GM18507 (cell line): ENCODE measurements at regions not wholly inside any gene's neighbourhood (a gene's known extent, or its start where the extent isn't known, plus 50 kb on each side); places are given as distances from the start of the nearest gene placed in this dataset.

Experiments
- DNase-seq: peaks from one replicate; pipeline ENCODE4 v3.0.0; 2011; ENCODE audit warnings: low read depth; ENCODE audit not compliant: insufficient read length; ENCODE audit errors: extremely low spot score
- FAIRE-seq: peaks from 2 replicates; lab custom pipeline; 2011; peaks lifted over from hg19 to GRCh38; lab: Jason Lieb, UNC

DNA sequence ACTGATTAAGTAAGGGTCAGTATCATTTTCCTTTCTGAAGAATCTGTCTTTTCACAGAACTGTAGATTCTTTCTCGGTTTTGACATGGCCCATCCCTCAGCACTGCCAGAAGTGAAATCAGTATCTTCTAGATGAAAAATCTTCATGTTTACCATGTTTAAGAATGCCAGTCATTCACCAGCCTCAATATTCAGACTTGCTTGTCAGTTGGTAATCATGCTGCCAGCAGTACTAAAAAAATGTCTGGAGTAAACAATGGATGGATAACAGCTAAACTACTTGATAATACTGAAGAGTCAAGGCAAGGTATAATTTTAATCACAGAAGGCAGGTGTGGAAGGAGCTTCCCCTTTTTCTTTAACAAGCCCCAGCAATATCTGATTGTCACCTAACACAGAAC lies 306.8 kb upstream of the DMAC1 start:
- no peak for DNase-seq
- no peak for FAIRE-seq

DNA sequence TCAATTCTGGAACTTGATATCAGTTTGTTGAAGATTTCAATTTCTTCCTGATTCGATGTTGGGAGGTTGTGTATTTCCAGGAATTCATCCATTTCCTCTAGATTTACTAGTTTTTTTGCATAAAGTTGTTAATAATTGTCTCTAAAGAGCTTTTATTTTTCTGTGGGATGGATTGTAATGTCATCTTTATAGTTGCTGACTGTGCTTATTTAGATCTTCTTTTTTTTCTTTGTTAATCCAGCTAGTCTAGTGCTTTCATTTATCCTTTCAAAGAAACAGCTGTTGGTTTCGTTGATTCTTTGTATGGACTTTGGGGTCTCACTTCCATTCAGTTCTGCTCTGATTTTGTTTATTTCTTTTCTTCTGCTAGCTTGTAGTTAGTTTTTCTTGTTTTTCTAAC lies 302.0 kb upstream of the DMAC1 start:
- no peak for DNase-seq
- FAIRE-seq, result no peak

DNA sequence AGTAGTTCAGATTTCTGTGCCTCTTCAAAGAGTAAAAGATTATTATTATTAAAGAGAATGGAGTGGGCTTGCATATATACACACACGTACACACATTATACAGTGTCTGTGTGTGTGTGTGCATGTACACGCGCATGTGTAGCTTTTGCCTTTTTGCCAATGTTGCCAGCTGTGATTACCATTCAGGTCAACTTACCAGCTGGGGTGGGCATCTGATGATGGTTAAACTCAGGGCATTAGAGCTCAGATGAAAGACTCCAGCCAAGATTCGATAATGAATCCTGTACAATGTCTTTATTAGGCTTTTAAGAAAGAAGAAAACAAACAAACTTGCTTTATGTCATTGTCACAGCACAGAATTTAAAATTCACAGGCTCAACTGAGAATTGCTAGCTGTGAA lies 296.5 kb upstream of the DMAC1 start:
- FAIRE-seq (no peak), DNase-seq (no peak)

DNA sequence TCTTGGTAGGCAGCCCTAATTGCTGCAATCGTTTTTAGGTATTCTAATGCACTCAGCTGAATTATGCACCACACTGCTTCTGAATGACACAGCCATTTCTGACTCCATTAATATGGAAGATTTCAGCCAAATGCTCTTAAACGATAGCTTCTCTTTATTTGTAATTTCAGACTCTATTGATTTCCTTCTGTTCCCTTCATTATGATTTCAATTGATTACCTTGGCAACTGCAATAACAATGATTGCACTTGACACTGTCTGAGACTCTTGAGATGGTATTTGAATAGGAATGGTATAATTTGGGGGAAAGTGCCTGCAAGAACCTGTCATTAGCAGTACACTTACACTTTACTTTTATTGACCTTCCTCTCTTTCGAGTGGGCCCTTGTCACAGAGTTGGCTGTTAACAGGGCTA lies 296.1 kb upstream of the DMAC1 start:
- FAIRE-seq (no peak), DNase-seq (no peak)

DNA sequence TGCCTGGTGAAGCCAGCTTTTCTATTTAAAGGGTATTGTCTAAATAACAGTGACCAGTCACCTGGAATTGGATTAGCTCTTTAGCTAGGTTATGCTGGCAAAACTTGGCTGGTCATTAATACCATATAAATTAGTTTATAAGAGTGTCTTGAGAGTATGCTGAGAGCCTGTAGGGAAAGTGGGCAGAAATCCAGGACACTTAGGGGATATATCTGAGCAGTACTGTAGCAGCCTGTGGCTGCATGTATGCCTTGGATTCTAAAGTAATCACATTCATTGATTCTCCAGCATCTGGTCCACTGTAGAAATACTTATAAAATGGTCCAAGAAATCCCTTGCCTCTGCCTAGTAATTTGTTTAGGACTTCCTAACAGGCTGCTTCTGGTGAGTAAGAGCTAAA lies 288.9 kb upstream of the DMAC1 start:
- DNase-seq (no peak), FAIRE-seq (no peak)

DNA sequence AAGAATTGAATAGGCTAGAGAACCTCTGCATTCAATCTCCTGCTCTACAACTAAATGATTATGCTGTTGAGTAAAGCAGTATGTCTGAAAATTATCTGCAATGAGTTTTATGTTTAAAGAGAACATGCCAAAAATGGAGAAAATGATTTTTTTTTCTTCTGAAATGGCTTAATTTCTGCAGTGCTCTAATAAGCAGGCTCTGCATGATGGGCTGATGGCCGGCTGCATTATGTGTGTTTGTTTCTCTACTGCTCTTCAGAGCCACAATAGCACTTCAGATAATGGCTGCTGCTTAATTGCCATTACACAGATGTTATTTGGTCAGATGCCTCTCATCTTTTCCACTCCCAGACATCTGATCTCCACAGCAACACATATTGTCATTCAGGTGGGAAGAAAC lies 286.4 kb upstream of the DMAC1 start:
- no peak for DNase-seq
- no peak for FAIRE-seq

DNA sequence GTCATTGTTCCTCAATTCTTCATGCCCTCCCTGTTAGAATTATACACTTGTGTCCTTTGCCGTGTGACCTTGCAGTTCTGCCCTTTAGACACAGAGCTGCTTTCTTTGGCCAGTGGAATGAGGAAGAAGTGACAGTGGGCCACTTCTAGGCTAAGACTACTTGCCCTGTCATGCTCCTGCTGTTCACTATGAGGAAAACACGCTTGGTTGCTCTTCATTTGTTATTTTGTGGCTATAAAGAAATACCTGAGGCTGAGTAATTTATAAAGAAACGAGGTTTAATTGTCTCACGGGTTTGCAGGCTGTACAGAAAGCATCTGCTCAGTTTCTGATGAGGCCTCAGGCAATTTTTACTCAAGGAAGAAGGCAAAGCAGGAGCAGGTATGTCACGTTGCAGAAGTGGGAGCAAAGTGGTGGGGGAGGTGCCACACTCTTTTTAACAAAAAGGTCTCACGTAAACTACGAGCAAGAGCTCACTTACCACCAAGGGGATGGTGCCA lies 279.1 kb upstream of the DMAC1 start:
- DNase-seq (no peak), FAIRE-seq (no peak)

DNA sequence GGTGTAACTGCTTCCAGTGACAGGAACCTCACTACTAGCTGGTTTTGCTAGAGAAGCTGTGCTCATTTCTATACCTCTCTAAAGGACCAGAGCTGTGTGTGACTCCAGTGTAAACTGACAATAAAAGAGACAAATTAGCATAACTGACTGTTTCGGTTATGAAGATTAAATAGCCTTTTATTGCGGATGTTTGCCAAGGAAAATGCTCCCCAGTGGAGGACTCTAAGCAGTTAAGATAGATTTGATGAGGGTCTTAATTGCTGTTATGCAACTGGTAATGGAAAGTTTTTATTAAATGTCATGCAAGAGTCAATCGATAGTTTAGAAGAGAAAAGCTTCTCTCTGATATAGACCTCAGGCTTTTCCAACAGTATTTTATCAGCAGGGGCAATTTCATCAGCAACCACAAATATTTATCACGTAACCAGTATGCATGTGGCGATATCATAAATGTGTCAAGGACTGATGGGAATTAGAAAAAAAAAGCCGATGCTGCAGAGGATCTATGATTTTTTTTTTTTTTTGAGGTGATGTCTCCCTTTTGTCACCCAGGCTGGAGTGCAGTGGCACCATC lies 275.2 kb upstream of the DMAC1 start:
- DNase-seq (no peak), FAIRE-seq (no peak)

DNA sequence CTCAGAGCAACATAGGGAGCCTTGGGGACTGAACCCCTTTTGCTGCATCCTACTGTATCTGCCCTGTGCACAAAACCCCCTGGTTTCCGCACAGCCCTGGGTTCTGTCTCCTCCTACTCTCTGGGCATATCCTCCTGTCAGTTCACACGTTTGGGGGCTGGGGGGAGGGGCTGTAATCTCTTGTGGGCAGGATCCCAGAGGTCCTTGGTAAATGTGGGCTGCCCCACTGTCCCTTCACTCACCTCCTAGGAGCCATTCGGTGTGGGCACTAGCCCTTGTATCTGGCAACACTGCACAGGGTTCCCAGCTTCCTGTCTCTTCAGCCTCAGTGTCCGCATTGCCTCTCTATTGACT lies 271.8 kb upstream of the DMAC1 start:
- DNase-seq, result no peak
- FAIRE-seq, result no peak

DNA sequence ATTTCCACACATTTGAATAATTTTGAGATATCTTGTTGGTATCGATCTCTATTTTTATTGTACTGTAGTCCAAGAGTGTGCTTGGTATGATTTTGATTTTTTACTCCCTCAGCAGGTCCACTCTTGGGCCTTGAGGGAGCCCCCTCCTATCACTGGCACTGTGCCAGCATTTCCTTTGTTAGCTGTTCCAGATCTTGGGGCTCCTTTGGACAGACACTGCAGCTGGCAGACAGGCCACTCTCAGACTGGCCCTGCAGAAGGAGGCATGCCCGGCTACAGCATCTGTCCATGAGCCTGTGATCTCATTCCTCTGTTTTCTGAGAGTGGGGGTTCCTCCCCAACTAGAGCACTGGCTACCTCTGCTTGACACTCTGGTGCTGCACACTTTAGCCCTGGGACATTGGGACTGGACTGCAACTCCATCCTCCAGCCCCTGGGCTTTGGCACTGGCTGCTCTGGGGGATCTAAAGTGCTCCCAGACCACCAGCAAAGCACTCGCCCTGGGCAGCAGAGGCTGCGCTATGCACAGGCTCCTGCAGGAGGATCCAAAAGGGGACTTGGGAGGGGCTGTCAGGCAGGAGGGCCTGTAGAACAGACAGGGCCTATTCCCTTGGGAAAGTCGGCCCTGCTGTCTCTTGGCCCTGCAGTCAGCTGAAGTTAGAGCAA lies 271.3 kb upstream of the DMAC1 start:
- DNase-seq, result no peak
- FAIRE-seq, result no peak

DNA sequence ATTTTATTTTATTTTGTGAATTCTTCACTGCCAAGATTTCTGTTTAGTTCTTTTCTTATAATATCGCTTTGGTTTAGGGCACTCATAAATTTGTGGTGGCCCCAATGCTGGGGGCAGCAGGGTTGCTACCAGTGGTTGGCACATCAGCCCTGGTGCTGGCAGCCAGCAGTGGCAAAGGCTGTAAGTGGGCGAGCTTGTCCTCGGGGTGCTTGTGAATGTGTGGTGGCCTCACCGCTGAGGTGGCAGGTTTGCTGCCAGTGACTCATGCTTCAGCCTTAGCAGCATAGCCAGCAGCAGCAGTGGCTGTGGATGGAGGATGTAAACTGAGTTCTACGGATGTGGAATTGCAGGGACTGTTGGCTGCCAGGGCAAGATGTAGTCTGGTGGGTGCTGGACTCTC lies 262.9 kb upstream of the DMAC1 start:
- FAIRE-seq (no peak), DNase-seq (no peak)

DNA sequence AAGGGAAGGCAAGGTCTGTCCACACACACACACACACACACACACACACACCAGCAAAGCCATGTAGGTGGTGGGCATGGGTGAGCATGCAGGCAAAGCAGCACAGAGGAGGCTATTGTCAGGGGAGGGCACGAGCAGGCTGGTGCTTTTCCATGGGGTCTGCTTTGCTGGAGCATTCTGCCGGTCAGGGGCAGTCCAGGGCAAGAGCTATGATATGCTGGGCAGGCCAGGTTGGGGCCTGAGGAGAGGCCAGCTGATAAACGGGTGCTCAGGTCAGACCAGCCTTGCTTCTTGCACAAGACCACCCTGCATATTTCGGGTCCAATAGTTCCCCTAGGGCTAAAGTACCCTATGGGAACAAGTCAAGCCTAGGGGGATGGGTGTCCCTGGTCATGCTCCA lies 253.9 kb upstream of the DMAC1 start:
- no peak for DNase-seq
- FAIRE-seq, result no peak

DNA sequence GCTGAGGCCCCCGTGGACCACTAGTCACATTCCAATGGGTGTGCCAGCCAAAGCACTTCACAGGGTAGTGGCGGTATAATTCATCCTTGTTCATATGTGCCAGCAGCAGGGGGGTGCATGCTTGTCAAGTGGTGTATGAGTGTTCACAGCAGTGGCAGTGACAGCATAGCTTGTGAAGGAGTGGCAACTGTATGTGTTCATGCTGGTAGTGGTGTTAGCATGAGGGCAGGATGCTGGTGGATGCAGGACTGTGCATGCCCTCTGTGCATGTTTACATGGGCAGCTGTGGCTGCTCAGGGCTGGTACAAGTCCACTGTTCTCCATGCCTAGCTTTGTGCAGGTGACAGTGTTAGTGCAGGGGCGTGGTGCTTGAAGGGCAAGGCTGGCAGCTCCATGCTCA lies 253.4 kb upstream of the DMAC1 start:
- FAIRE-seq (no peak), DNase-seq (no peak)

DNA sequence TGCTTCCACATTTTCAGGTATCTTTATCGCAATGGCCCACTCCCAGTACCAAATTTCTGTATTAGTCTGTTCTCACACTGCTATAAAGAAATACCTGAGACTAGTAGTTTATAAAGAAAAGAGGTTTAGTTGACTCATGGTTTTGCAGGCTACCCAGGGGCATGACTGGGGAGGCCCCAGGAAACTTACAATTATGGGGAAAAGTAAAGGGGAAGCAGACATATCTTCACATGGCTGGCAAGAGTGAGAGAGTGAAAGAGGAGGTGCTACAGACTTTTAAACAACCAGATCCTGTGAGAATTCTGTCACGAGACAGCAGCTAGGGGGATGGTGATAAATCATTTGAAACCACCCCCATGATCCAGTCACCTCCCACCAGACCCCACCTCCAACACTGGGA lies 238.2 kb upstream of the DMAC1 start:
- FAIRE-seq (no peak), DNase-seq (no peak)

DNA sequence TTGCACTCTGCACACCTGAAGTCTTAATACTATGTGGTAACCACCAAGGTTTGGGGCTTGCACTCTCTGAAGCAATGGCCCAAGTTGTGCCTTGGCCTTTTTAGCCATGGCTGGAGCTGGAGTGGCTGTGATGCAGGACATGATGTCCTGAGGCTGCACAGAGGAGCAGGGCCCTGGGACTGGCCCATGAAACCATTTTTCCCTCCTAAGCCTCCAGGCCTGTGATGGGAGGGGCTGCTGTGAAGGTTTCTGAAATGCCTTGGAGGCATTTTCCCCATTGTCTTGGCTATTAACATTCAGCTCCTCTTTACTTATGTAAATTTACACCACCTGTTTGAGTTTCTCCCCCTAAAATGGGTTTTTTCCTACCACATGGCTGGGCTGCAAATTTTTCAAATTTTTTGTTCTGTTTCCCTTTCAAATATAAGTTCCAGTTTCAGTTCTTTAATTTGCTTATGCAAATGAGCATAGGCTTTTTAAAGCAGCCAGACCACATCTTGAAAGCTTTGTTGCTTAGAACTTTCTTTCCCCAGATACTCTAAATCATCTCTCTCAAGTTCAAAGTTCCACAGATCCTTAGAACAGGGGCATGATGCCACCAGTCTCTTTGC lies 237.4 kb upstream of the DMAC1 start:
- DNase-seq, result no peak
- FAIRE-seq, result no peak

DNA sequence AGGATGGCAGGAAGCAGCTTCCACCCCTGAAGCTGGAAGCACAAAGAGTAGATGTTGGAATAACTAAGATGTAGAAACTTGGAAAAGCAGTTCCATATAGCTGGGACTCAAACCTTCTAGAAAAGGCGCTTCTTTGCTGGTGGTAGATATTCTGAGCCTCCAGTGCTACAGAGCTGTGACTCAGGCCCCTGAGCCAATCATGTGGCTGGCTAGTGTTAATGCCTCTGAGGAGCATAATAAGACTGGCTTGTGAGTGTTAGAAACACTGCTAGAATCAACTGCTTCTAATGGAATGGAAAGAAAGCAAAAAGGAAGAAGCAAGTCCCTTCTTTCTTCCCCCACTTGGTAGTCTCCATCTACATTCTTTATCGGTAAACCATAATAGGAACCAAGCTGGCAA lies 234.2 kb upstream of the DMAC1 start:
- DNase-seq (no peak), FAIRE-seq (no peak)

DNA sequence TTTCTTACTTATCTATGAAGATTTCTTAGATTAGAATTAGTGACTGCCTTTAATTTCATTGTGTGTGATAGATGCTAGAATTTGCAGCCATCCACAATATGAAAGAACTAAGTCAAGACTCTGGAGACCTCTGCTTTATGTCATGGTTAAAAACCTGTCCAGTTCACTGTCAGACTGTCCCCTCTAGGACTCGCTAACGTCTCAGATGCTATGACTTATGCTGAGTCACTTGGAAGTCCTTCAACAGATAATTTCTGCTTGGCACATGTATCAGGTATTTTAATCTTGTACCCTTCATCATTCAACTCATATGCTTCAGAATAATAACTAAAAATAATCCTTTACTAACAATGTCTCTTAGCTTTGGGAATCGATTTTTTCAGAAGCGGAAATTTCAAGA lies 230.5 kb upstream of the DMAC1 start:
- FAIRE-seq (no peak), DNase-seq (no peak)

DNA sequence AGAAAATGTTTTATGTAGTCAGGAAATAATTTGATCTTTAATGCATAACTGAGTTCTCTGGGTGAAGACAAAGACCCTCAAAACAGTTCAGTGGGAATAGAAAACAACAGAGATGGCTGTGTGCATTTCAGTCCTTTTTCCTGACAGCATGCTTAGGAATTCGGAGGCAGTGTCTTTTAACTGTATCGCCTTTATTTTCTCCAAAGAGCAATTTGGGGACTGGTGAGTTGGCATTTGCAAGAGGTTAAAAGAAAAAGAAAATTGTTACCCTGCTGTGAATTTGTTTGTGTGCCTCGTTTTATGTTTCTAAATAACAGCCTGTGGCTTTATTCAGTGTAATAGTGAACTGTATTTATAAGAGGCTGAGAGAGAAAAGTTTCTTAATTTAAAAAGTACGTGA lies 227.8 kb upstream of the DMAC1 start:
- FAIRE-seq (no peak), DNase-seq (no peak)

DNA sequence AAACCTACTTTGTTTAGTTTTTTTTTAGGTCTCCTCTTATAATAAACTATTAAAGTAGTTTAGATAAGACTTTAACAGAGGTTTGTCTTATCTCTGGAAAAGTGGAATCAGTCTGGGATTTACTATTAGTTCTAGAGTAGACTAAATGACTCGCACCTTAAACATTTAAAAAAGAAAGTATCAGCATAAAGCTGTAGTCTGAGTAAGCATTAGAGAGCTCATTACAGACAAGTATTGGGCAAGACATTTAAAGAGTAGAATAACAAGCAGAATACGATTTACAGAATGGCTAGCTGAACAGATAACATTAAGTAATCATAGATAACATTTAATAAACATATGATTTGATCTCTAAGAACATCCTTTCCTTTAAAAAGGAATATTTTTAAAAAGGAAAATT lies 226.0 kb upstream of the DMAC1 start:
- DNase-seq, result no peak
- FAIRE-seq, result no peak

DNA sequence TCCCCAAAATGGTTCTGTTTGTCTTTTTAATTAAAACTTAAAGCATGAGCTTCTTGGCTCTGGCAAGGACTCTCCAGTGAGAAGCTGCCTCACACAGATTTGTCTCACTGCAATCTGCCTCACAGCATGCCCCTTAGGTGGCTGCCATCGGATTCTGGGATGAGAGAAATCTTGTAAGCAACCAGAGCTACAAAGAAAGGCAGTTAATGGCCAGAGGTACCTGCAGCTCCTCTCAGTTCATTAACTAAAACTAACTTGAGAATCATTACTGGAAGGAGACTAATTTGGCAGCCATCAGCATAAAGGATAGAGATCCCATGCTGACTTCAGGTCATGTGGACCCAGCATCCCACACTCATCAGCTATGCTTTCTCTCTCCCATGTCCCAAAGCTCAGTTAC lies 220.6 kb upstream of the DMAC1 start:
- FAIRE-seq (no peak), DNase-seq (no peak)

DNA sequence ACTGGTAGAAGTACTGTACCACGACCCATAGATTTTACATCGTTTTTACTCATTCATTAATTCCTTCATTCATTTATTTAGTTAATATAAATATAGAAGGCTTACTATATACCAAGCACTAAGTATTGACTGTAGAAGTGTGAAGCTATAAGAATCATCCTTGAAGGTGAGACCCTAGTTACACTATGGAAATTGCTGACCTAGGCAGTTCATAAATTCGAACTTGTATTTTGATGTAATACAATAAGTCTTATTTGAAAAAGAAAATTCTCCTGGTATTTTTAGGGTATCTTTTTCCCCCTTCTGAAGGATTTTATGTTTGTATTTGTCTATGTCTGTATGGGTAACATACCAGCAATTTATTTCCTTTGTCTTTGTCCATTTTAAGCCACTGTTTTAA lies 220.1 kb upstream of the DMAC1 start:
- FAIRE-seq (no peak), DNase-seq (no peak)
